ENCODE measurements at regions not wholly inside any gene's neighbourhood (a gene's known extent, or its start where the extent isn't known, plus 50 kb on each side); places are given as distances from the start of the nearest gene placed in this dataset.

GRCh38 chr1:47507881-47508701, 70.2 kb downstream of the FOXD2 start:
- Histone ChIP-seq H3K4me3 (ENCODE audit: control insufficient read depth in 2 of 3, extremely low read depth in 1 of 3, insufficient read depth in 2 of 3, low read depth in 1 of 3, low read length in 3 of 3) (peak overlapping the region in 2 of 3 experiments; percentile 18 to 25), H2AFZ (ENCODE audit: control insufficient read depth, low read length) (no peak overlapping the region), H4K20me1 (ENCODE audit: control insufficient read depth, extremely low read depth, insufficient read depth, low read length) (no peaks in the 10 kb centered on the region), H3K4me1 (ENCODE audit: control insufficient read depth, extremely low read depth, insufficient read depth, low read length) (no peaks in the 10 kb centered on the region), H3K9me3 (ENCODE audit: control insufficient read depth, low read depth, low read length) (no peaks in the 10 kb centered on the region), H3K27me3 (ENCODE audit: control insufficient read depth, extremely low read depth, insufficient read depth, low read length) (peaks cover 45% of the 10 kb centered on the region), H3K36me3 (ENCODE audit: control insufficient read depth in 2 of 2, extremely low read depth in 1 of 2, insufficient read depth in 2 of 2, low read length in 2 of 2) (no peaks in the 10 kb centered on the region), H3K27ac (ENCODE audit: control insufficient read depth, insufficient read depth, low read length) (no peak overlapping the region), H3K9ac (ENCODE audit: control insufficient read depth, extremely low read depth, insufficient read depth, low read length) (no peak overlapping the region), H3K79me2 (ENCODE audit: control insufficient read depth, insufficient read depth, low read length) (no peaks in the 10 kb centered on the region), H3K4me2 (ENCODE audit: control insufficient read depth, extremely low read depth, insufficient read depth, low read depth, low read length) (peak overlapping the region; percentile 37), H3K9me1 (ENCODE audit: control insufficient read depth, extremely low read depth, insufficient read depth, low read length) (no peaks in the 10 kb centered on the region)
- FAIRE-seq (no peak), DNase-seq (ENCODE audit: low read depth, low spot score) (no peak)
- TF ChIP-seq CTCF (optimal IDR thresholded peaks at IDR 0.05 in 1 of 3, IDR thresholded peaks at IDR 0.05 in 1 of 3, conservative IDR thresholded peaks at IDR 0.05 in 1 of 3; ENCODE audit: extremely low read depth in 1 of 3, insufficient read depth in 2 of 3, low read length in 3 of 3) = no peak
- TF ChIP-seq EZH2 (IDR thresholded peaks at IDR 0.05; ENCODE audit: low read length) = peak; percentile 82
- dilution Hi-C loops (cut with MboI; ENCODE audit: extremely low pct_ligation_motif_present, low sequenced_read_pairs) = no loop called here

- no peaks in the 10 kb centered on the region for H3K9me3 ChIP-seq (ENCODE audit: control insufficient read depth, low read depth, low read length)
- H3K4me2 ChIP-seq (ENCODE audit: control insufficient read depth, extremely low read depth, insufficient read depth, low read depth, low read length) = peak overlapping the region; percentile 37
- H3K79me2 ChIP-seq (ENCODE audit: control insufficient read depth, insufficient read depth, low read length) = no peaks in the 10 kb centered on the region
- H3K4me1 ChIP-seq (ENCODE audit: control insufficient read depth, extremely low read depth, insufficient read depth, low read length) = no peaks in the 10 kb centered on the region
- no peak overlapping the region for H3K9ac ChIP-seq (ENCODE audit: control insufficient read depth, extremely low read depth, insufficient read depth, low read length)
- peaks cover 45% of the 10 kb centered on the region for H3K27me3 ChIP-seq (ENCODE audit: control insufficient read depth, extremely low read depth, insufficient read depth, low read length)
- H2AFZ ChIP-seq (ENCODE audit: control insufficient read depth, low read length) = no peak overlapping the region
- H4K20me1 ChIP-seq (ENCODE audit: control insufficient read depth, extremely low read depth, insufficient read depth, low read length) = no peaks in the 10 kb centered on the region
- TF ChIP-seq CTCF (optimal IDR thresholded peaks at IDR 0.05 in 1 of 3, IDR thresholded peaks at IDR 0.05 in 1 of 3, conservative IDR thresholded peaks at IDR 0.05 in 1 of 3; ENCODE audit: extremely low read depth in 1 of 3, insufficient read depth in 2 of 3, low read length in 3 of 3) (no peak), EZH2 (IDR thresholded peaks at IDR 0.05; ENCODE audit: low read length) (peak; percentile 74)
- dilution Hi-C loops (cut with MboI; ENCODE audit: extremely low pct_ligation_motif_present, low sequenced_read_pairs) = no loop called here
- no peaks in the 10 kb centered on the region for H3K9me1 ChIP-seq (ENCODE audit: control insufficient read depth, extremely low read depth, insufficient read depth, low read length)
- peak overlapping the region in 1 of 3 experiments; percentile 18 for H3K4me3 ChIP-seq (ENCODE audit: control insufficient read depth in 2 of 3, extremely low read depth in 1 of 3, insufficient read depth in 2 of 3, low read depth in 1 of 3, low read length in 3 of 3)
- no peak for FAIRE-seq
- no peak overlapping the region for H3K27ac ChIP-seq (ENCODE audit: control insufficient read depth, insufficient read depth, low read length)
- H3K36me3 ChIP-seq (ENCODE audit: control insufficient read depth in 2 of 2, extremely low read depth in 1 of 2, insufficient read depth in 2 of 2, low read length in 2 of 2) = no peaks in the 10 kb centered on the region
- no peak for DNase-seq (ENCODE audit: low read depth, low spot score)
Observed at GRCh38 chr1:47508702-47509431, 71.0 kb downstream of the FOXD2 start.
